GM18909 (cell line): ENCODE measurements at regions not wholly inside any gene's neighbourhood (a gene's known extent, or its start where the extent isn't known, plus 50 kb on each side); places are given as distances from the start of the nearest gene placed in this dataset.
"Not testable (repeated sequence)": the region's sequence is repeated elsewhere in the genome, so short reads cannot be mapped to it uniquely, and the experiment has no call there.

ENCODE experiments used
- ATAC-seq: cut with Tn5 transposase; IDR thresholded peaks from one replicate; pipeline ENCODE4 v1.9.1; 2021; ENCODE audit warnings: mild to moderate bottlenecking; ENCODE audit not compliant: unreplicated experiment, poor library complexity

- ATAC-seq: not testable (repeated sequence)
Observed at GRCh38 chr11:34713631-34714030, 92.7 kb downstream of the EHF start.
